Thymus (tissue), 11 donors: ENCODE measurements at regions not wholly inside any gene's neighbourhood (a gene's known extent, or its start where the extent isn't known, plus 50 kb on each side); places are given as distances from the start of the nearest gene placed in this dataset.

Experiments used
- DNase-seq, 9 donors: peaks; one replicate each; pipeline ENCODE4 v3.0.0-alpha.2; 2013; ENCODE audit warnings: low spot score in 9 of 9, low read depth in 6 of 9, missing footprints in 1 of 9
- H3K27ac ChIP-seq, 2 donors: one replicate each; pipeline ENCODE4 v1.5.1; 2013; ENCODE audit warnings: control low read depth in 1 of 2, low read depth in 1 of 2, low read length in 1 of 2, mild to moderate bottlenecking in 1 of 2, moderate library complexity in 1 of 2
- H3K27me3 ChIP-seq, 2 donors: one replicate each; pipeline ENCODE4 v1.5.1; 2013; ENCODE audit warnings: low read length in 1 of 2; ENCODE audit not compliant: control insufficient read depth in 2 of 2, insufficient read depth in 1 of 2
- H3K36me3 ChIP-seq, 2 donors: one replicate each; pipeline ENCODE4 v1.5.1; 2013; ENCODE audit warnings: low read length in 1 of 2, mild to moderate bottlenecking in 1 of 2, moderate library complexity in 1 of 2; ENCODE audit not compliant: control insufficient read depth in 2 of 2, insufficient read depth in 2 of 2
- H3K4me1 ChIP-seq, 2 donors: one replicate each; pipeline ENCODE4 v1.5.1; 2013; ENCODE audit warnings: low read length in 2 of 2; ENCODE audit not compliant: control insufficient read depth in 2 of 2, insufficient read depth in 2 of 2
- H3K4me3 ChIP-seq, 2 donors: one replicate each; pipeline ENCODE4 v1.5.1; 2013; ENCODE audit warnings: low read length in 2 of 2, control low read depth in 1 of 2, mild to moderate bottlenecking in 1 of 2
- H3K9me3 ChIP-seq, 2 donors: one replicate each; pipeline ENCODE4 v1.5.1; 2013; ENCODE audit warnings: low read length in 1 of 2, mild to moderate bottlenecking in 1 of 2; ENCODE audit not compliant: control insufficient read depth in 2 of 2, insufficient read depth in 1 of 2
- WGBS: extraction: QIAGEN DNeasy Blood & Tissue Kit; methylation state at CpG from one replicate; pipeline ENCODE4 v1.1.7; 2013; 5-methylcytosine and 5-hydroxymethylcytosine counted together
- donor health status: healthy.

- no peak overlapping the region for H3K27ac ChIP-seq
- WGBS, result 94% methylated on average over 24 of the region's 24 CpGs
These were observed 101.2 kb upstream of the CD55 start for GRCh38 chr1:207219979-207220889.

DNA sequence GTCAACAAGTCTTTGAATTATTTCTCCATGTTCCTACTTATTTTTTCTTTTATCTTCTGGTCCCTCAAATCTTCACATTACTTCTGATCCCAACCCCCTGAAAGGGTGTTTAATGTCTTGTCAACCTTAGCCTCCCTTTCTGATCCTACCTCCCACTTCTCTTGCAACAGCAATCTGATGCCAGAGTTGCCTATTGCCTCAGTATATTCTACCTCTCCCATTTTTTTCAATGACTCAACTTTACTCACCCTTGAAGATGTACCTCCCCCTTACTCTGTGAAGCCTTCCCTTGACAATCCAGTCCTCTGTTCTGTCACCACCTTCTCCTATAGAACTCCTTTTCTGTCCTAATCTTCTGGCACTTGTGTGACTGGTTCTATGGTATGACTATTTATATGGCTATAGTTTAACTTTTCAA, 99.5 kb upstream of the CD55 start:
- Histone ChIP-seq H3K36me3 (no peaks in the 10 kb centered on the region), H3K27me3 (no peaks in the 10 kb centered on the region), H3K9me3 (no peaks in the 10 kb centered on the region), H3K27ac (no peak overlapping the region), H3K4me3 (no peak overlapping the region), H3K4me1 (no peaks in the 10 kb centered on the region)
- DNase-seq, result no peak

More at GRCh38 chr1:207219979-207220889, 101.2 kb upstream of the CD55 start:
- DNase-seq, result no peak
- no peak overlapping the region for H3K4me3 ChIP-seq
- no peaks in the 10 kb centered on the region for H3K36me3 ChIP-seq
- no peaks in the 10 kb centered on the region for H3K27me3 ChIP-seq
- no peaks in the 10 kb centered on the region for H3K9me3 ChIP-seq
- no peaks in the 10 kb centered on the region for H3K4me1 ChIP-seq

DNA sequence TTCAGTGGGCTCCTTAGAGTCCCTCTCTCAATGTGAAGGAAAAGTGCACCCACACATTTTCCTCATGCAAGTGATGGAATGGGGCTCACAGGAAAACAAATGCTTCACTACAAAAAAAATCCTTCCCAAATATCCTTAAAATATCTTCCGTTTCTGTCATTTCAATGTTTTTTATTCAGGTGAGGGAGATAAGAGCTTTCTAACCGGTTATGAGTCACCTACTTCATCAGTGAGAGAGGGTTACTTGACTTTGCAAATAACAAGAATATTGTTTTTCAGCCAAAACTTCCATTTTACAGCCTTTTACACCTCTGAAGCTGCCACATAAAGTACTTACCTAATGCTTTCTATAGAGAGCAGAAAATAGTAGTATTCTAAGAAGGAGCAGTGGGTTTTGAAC, 98.3 kb upstream of the CD55 start:
- WGBS, result 94% methylated on average over 2 of the region's 2 CpGs

DNA sequence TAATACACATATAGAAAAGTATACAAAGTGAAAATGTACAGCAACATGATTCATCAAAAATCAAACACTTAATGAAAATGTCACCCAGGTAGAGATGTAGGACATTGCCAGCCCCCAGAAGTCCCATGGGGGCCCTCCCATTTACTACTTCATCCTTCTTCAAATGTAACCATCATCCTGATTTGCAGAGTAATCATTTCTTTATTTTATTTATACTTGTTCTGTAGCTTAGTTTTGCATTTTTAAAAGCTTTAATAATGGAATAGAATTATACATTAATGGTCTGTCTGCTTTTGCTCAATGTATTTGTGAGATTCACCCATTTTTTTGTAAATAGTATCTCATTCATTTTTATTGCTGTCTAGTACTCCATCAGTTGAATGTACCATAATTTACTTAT, 96.8 kb upstream of the CD55 start:
- H3K27ac ChIP-seq, result no peak overlapping the region
- DNase-seq, result no peak
- H3K4me3 ChIP-seq, result no peak overlapping the region
- H3K4me1 ChIP-seq, result no peaks in the 10 kb centered on the region
- no peaks in the 10 kb centered on the region for H3K27me3 ChIP-seq
- no peaks in the 10 kb centered on the region for H3K9me3 ChIP-seq
- H3K36me3 ChIP-seq, result no peaks in the 10 kb centered on the region

More for the DNA sequence above, 98.3 kb upstream of the CD55 start:
- no peaks in the 10 kb centered on the region for H3K4me1 ChIP-seq
- H3K4me3 ChIP-seq, result no peak overlapping the region
- DNase-seq, result no peak
- H3K36me3 ChIP-seq, result no peaks in the 10 kb centered on the region
- no peaks in the 10 kb centered on the region for H3K9me3 ChIP-seq
- no peak overlapping the region for H3K27ac ChIP-seq
- no peaks in the 10 kb centered on the region for H3K27me3 ChIP-seq

DNA sequence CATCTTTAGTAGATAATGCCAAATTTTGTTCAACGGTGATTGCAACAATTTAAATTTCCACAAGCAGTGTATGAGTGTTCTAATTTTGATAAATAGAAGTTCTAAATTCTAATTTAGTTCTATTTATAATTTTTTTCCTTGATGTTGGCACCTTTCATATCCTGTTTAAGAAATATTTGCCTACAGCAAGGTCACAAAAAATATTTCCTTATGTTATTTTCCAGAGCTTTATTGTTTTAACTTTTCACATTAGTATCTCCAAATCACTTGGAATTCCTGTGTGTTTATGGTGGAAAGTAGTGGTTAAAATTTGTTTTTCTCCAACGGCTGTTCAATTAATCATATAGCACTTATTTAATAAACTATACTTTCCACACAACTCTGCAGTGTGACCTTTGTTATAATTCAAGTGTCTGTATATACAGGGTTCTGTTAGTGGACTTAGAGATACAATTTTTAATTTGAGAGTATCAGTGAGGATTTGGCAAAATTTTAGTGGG, 94.3 kb upstream of the CD55 start:
- DNase-seq, result no peak
- Histone ChIP-seq H3K4me3 (no peak overlapping the region), H3K36me3 (no peaks in the 10 kb centered on the region), H3K4me1 (no peaks in the 10 kb centered on the region), H3K9me3 (no peaks in the 10 kb centered on the region), H3K27me3 (no peaks in the 10 kb centered on the region), H3K27ac (no peak overlapping the region)
- WGBS, result 98% methylated on average over 2 of the region's 2 CpGs

DNA sequence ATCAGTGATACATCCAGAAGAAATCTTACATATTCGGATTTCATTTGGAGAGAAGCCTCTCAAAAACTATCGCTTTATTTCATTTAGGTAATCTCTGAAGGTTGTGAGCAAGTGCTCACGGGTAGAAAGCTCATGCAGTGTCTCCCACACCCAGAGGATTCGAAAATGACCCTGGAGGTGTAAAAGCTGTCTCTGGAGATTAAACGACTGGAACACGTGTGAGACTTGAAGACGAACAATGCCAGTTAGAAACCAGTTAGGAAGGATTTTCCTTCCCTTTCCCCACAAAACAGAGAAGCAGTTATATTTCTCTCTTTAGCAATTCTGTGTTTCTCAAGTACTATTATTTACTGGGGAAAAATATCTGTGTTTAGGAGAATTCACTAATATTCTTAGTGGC, 92.5 kb upstream of the CD55 start:
- no peaks in the 10 kb centered on the region for H3K27me3 ChIP-seq
- no peak overlapping the region for H3K27ac ChIP-seq
- no peak for DNase-seq
- 97% methylated on average over 7 of the region's 7 CpGs for WGBS
- H3K4me1 ChIP-seq, result no peaks in the 10 kb centered on the region
- no peaks in the 10 kb centered on the region for H3K36me3 ChIP-seq
- no peaks in the 10 kb centered on the region for H3K9me3 ChIP-seq
- H3K4me3 ChIP-seq, result no peak overlapping the region

- no peaks in the 10 kb centered on the region for H3K36me3 ChIP-seq
- no peaks in the 10 kb centered on the region for H3K4me1 ChIP-seq
- H3K9me3 ChIP-seq, result no peaks in the 10 kb centered on the region
- no peaks in the 10 kb centered on the region for H3K27me3 ChIP-seq
- H3K27ac ChIP-seq, result no peak overlapping the region
- H3K4me3 ChIP-seq, result no peak overlapping the region
- 73% methylated on average over 4 of the region's 4 CpGs for WGBS
- DNase-seq, result no peak
These were observed 91.0 kb upstream of the CD55 start for GRCh38 chr1:207230441-207230840.

- Histone ChIP-seq H3K4me3 (no peak overlapping the region), H3K4me1 (no peaks in the 10 kb centered on the region), H3K27me3 (no peaks in the 10 kb centered on the region), H3K9me3 (no peaks in the 10 kb centered on the region), H3K27ac (no peak overlapping the region), H3K36me3 (no peaks in the 10 kb centered on the region)
- no peak for DNase-seq
These were observed 86.8 kb upstream of the CD55 start for GRCh38 chr1:207234690-207235089.

GRCh38 chr1:207239874-207240273, 81.6 kb upstream of the CD55 start:
- Histone ChIP-seq H3K4me1 (no peaks in the 10 kb centered on the region), H3K4me3 (no peak overlapping the region), H3K36me3 (no peaks in the 10 kb centered on the region), H3K9me3 (no peaks in the 10 kb centered on the region), H3K27me3 (no peaks in the 10 kb centered on the region), H3K27ac (no peak overlapping the region)
- DNase-seq, result no peak
- WGBS, result 97% methylated on average over 2 of the region's 2 CpGs
